K562 (cell line): ENCODE measurements at regions not wholly inside any gene's neighbourhood (a gene's known extent, or its start where the extent isn't known, plus 50 kb on each side); places are given as distances from the start of the nearest gene placed in this dataset.

Experiments
- ATAC-seq: fragments of 200-7000 bp; cut with Tn5 transposase; 3 replicates; pipeline ENCODE4 v1.9.1; 2020; ENCODE audit warnings: moderate library complexity
- BruUV-seq: library from RNA; stranded (reverse); fragments of 400-500 nt; replicated peaks from 2 replicates; lab custom pipeline; 2021; lab: Mats Ljungman, UMichigan
- CTCF ChIA-PET: fragments of 300-600 bp; formaldehyde crosslinking; extraction: SDS; loops from one replicate; lab custom pipeline; 2021; ENCODE audit warnings: low intra/inter-chr PET ratio; lab: Yijun Ruan, JAX
- POLR2A ChIA-PET: fragments of 300-600, 350-650 bp; sonication (Branson Sonifier 250); formaldehyde crosslinking; extraction: SDS; loops from one replicate; lab custom pipeline; 2021; ENCODE audit warnings: antibody characterized with exemption, inconsistent platforms; lab: Yijun Ruan, JAX
- DNase-seq, 4 experiments: peaks; one replicate each; pipeline versions ENCODE4 v3.0.0 to v3.0.0-alpha.2; 2011 to 2018; ENCODE audit warnings: low spot score in 3 of 4, mixed read lengths in 3 of 4; ENCODE audit errors: extremely low read depth in 1 of 4
- FAIRE-seq: peaks from 2 replicates; lab custom pipeline; 2011; peaks lifted over from hg19 to GRCh38; lab: Jason Lieb, UNC
- H2AFZ ChIP-seq: 2 replicates; pipeline ENCODE4 v1.6.0; 2011; ENCODE audit warnings: low read depth, low read length, control low read depth, inconsistent platforms
- H3K27ac ChIP-seq: fragments of 200-600 bp; 3 replicates; pipeline ENCODE4 v1.8.0; 2011; ENCODE audit warnings: low read depth, mild to moderate bottlenecking, control low read depth, inconsistent platforms, low read length, moderate library complexity, mixed read lengths; ENCODE audit errors: extremely low read depth
- H3K27me3 ChIP-seq, 2 experiments: fragments of 300-600 bp in 1 of 2; 2 replicates in 1 of 2; 3 replicates in 1 of 2; pipeline versions ENCODE4 v1.6.0 to v1.8.0; 2011; ENCODE audit warnings: inconsistent platforms in 2 of 2, low read length in 2 of 2, mild to moderate bottlenecking in 1 of 2, mixed read lengths in 1 of 2, moderate library complexity in 1 of 2; ENCODE audit not compliant: control insufficient read depth in 2 of 2, insufficient read depth in 2 of 2
- H3K36me3 ChIP-seq: fragments of 300-600 bp; 3 replicates; pipeline ENCODE4 v1.8.0; 2011; ENCODE audit warnings: mild to moderate bottlenecking, low read length, inconsistent platforms; ENCODE audit not compliant: control insufficient read depth, insufficient read depth
- H3K4me1 ChIP-seq, 2 experiments: fragments of 200-600 bp in 1 of 2; replicated peaks in 1 of 2; 2 replicates in 1 of 2; 3 replicates in 1 of 2; pipeline versions ENCODE4 v1.5.1 to v1.8.0; 2011; ENCODE audit warnings: inconsistent platforms in 2 of 2, low read length in 2 of 2, mild to moderate bottlenecking in 1 of 2, mixed read lengths in 1 of 2, moderate library complexity in 1 of 2; ENCODE audit not compliant: control insufficient read depth in 2 of 2, insufficient read depth in 2 of 2
- H3K4me2 ChIP-seq: 2 replicates; pipeline ENCODE4 v1.6.1; 2011; ENCODE audit warnings: low read length, control low read depth, inconsistent platforms, mixed read lengths; ENCODE audit not compliant: insufficient read depth
- H3K4me3 ChIP-seq: fragments of 200-600 bp; sonication (generic), shearing (Covaris generic); 2 replicates; pipeline ENCODE4 v1.5.1; 2016; ENCODE audit warnings: control low read depth, inconsistent platforms
- H3K79me2 ChIP-seq: fragments of 200-600 bp; 3 replicates; pipeline ENCODE4 v1.8.0; 2011; ENCODE audit warnings: low read length, inconsistent platforms; ENCODE audit not compliant: control insufficient read depth, insufficient read depth
- H3K9ac ChIP-seq, 2 experiments: 2 replicates each; pipeline versions ENCODE4 v1.6.0 to v1.6.1; 2011; ENCODE audit warnings: low read depth in 2 of 2, low read length in 2 of 2, control low read depth in 1 of 2, inconsistent platforms in 1 of 2, mild to moderate bottlenecking in 1 of 2, mixed read lengths in 1 of 2; ENCODE audit not compliant: insufficient read depth in 1 of 2
- H3K9me1 ChIP-seq: one replicate; pipeline ENCODE4 v1.6.0; 2011; ENCODE audit warnings: inconsistent platforms, mild to moderate bottlenecking, low read length, moderate library complexity; ENCODE audit not compliant: control insufficient read depth, insufficient read depth
- H3K9me3 ChIP-seq: replicated peaks from 2 replicates; pipeline ENCODE4 v1.5.1; 2011; ENCODE audit warnings: low read depth, low read length, inconsistent platforms; ENCODE audit not compliant: control insufficient read depth, insufficient read depth
- H4K20me1 ChIP-seq: replicated peaks from 2 replicates; pipeline ENCODE4 v1.6.1; 2011; ENCODE audit warnings: low read length, inconsistent platforms, mixed read lengths; ENCODE audit not compliant: control insufficient read depth, insufficient read depth
- DLX4 ChIP-seq: fragments of 250-450 bp; sonication (Bioruptor Pico); IDR thresholded peaks from 2 replicates; pipeline ENCODE4 v1.6.1; 2021; ENCODE audit warnings: mild to moderate bottlenecking
- E2F4 ChIP-seq: sonication (generic); formaldehyde crosslinking; IDR thresholded peaks from 2 replicates; pipeline ENCODE4 v1.8.0; 2022; ENCODE audit warnings: mild to moderate bottlenecking, low read depth, missing genetic modification reagents
- GABPB1 ChIP-seq: sonication (generic); formaldehyde crosslinking; IDR thresholded peaks from 2 replicates; pipeline ENCODE4 v1.8.0; 2022; ENCODE audit warnings: mild to moderate bottlenecking, missing genetic modification reagents
- HDAC1 ChIP-seq, 2 experiments: fragments of 450-650 bp; IDR thresholded peaks; 2 replicates each; pipeline ENCODE4 v1.6.1; 2016 to 2017; ENCODE audit warnings: inconsistent platforms in 1 of 2, mild to moderate bottlenecking in 1 of 2, moderate library complexity in 1 of 2
- HDGF ChIP-seq: fragments of 450-650 bp; IDR thresholded peaks from 2 replicates; pipeline ENCODE4 v1.6.1; 2016
- NFIC ChIP-seq: fragments of 450-650 bp; IDR thresholded peaks from 2 replicates; pipeline ENCODE4 v1.6.1; 2017; ENCODE audit warnings: mild to moderate bottlenecking, inconsistent platforms
- PHF8 ChIP-seq: fragments of 200-600 bp; sonication (generic); IDR thresholded peaks from 2 replicates; pipeline ENCODE4 v1.6.1; 2012; ENCODE audit warnings: mixed run types, mild to moderate bottlenecking, inconsistent platforms, low read length, moderate library complexity, borderline replicate concordance
- PML ChIP-seq: IDR thresholded peaks from 2 replicates; pipeline ENCODE4 v1.6.1; 2012; ENCODE audit warnings: low read length, inconsistent platforms
- SMAD2 ChIP-seq: fragments of 150-350 bp; IDR thresholded peaks from 2 replicates; pipeline ENCODE4 v1.6.1; 2014; ENCODE audit warnings: low read depth, mild to moderate bottlenecking, low read length
- STAT5A ChIP-seq: IDR thresholded peaks from 2 replicates; pipeline ENCODE4 v1.6.1; 2012; ENCODE audit warnings: low read length, inconsistent platforms, borderline replicate concordance
- TAF1 ChIP-seq: IDR thresholded peaks from 2 replicates; pipeline ENCODE4 v1.6.1; 2011; ENCODE audit warnings: mild to moderate bottlenecking, low read length, moderate library complexity; ENCODE audit not compliant: insufficient read depth, control insufficient read depth, severe bottlenecking; ENCODE audit errors: extremely low read depth
- TCFL5 ChIP-seq: fragments of 250-450 bp; sonication (Bioruptor Pico); conservative IDR thresholded peaks from 2 replicates; pipeline ENCODE4 v1.6.1; 2021; ENCODE audit warnings: mild to moderate bottlenecking, moderate library complexity, matching md5 sums
- ZBTB5 ChIP-seq: fragments of 450-650 bp; IDR thresholded peaks from 2 replicates; pipeline ENCODE4 v1.6.1; 2017; ENCODE audit warnings: antibody characterized with exemption
- WGBS: fragments of 100-300 bp; shearing (Covaris generic); methylation state at CpG from one replicate; pipeline ENCODE4 v1.1.6; 2016; ENCODE audit warnings: low coverage, mixed read lengths; ENCODE audit not compliant: insufficient coverage; ENCODE audit errors: missing lambda C conversion rate; 5-methylcytosine and 5-hydroxymethylcytosine counted together
- in situ Hi-C: fragments of 300-500 bp; cut with MboI; formaldehyde crosslinking; loops from 4 replicates; pipeline ENCODE4 v1.15.0; 2018; ENCODE audit warnings: inconsistent platforms, mixed read lengths
- intact Hi-C: fragments of 100-400 bp; cut with micrococcal nuclease; formaldehyde crosslinking; loops from 2 replicates; pipeline ENCODE4 v1.14.2; 2022

- Histone ChIP-seq H3K9ac (no peak overlapping the region), H3K4me2 (no peak overlapping the region), H3K9me1 (no peaks in the 10 kb centered on the region), H3K27ac (no peak overlapping the region), H3K36me3 (no peaks in the 10 kb centered on the region), H3K79me2 (no peaks in the 10 kb centered on the region), H2AFZ (no peak overlapping the region), H3K4me3 (no peak overlapping the region), H3K9me3 (no peaks in the 10 kb centered on the region), H3K27me3 (peaks cover 0 to 11% of the 10 kb centered on the region in 2 experiments; a peak in 3 of 5 replicates), H3K4me1 (no peaks in the 10 kb centered on the region), H4K20me1 (no peaks in the 10 kb centered on the region; the same call in 1 of the 2 replicates)
- no TSS peak for BruUV-seq
- in situ Hi-C loops (no loop called here), intact Hi-C loops (no loop called here)
- no peak for FAIRE-seq
- TF ChIP-seq NFIC (peak; percentile 52), HDAC1 (IDR thresholded peaks at IDR 0.05) (no peak), PML (no peak)
- 2% methylated on average over 5 of the region's 5 CpGs for WGBS
- DNase-seq, result no peak
- ATAC-seq, result no peak
- POLR2A ChIA-PET, result interaction anchor here (0.7 kb wide), 1 partner anchor 309 kb away, joined by 3 read pairs; no protein-coding TSS in a partner anchor
- CTCF ChIA-PET, result no interaction called here
Measured at GRCh38 chr7:132639983-132640382, 63.7 kb upstream of the PLXNA4 start.

- no peak overlapping the region for H3K4me3 ChIP-seq
- ChIA-PET POLR2A (interaction anchor here (0.7 kb wide), 1 partner anchor 156 kb away, joined by 5 read pairs; no protein-coding TSS in a partner anchor), CTCF (no interaction called here)
- intact Hi-C loops, result no loop called here
- no peaks in the 10 kb centered on the region for H3K79me2 ChIP-seq
- H3K4me1 ChIP-seq, result no peaks in the 10 kb centered on the region
- no peak overlapping the region for H2AFZ ChIP-seq
- H3K27ac ChIP-seq, result no peak overlapping the region
- no peak overlapping the region for H3K4me2 ChIP-seq
- in situ Hi-C loops, result no loop called here
- no TSS peak for BruUV-seq
- WGBS, result 1% methylated on average over 6 of the region's 6 CpGs
- H3K9me3 ChIP-seq, result no peaks in the 10 kb centered on the region
- no peaks in the 10 kb centered on the region; a peak in 1 of 5 replicates for H3K27me3 ChIP-seq
- FAIRE-seq (no peak), ATAC-seq (no peak; the same call in 2 of the 3 replicates), DNase-seq (no peak)
- H4K20me1 ChIP-seq, result no peaks in the 10 kb centered on the region; the same call in 1 of the 2 replicates
- H3K9me1 ChIP-seq, result no peaks in the 10 kb centered on the region
- H3K9ac ChIP-seq, result no peak overlapping the region
- H3K36me3 ChIP-seq, result no peaks in the 10 kb centered on the region
- TF ChIP-seq TAF1 (no peak), TCFL5 (CRISPR knock-in tag) (no peak), DLX4 (CRISPR knock-in tag) (no peak), HDGF (no peak), STAT5A (no peak), SMAD2 (no peak), PHF8 (no peak), ZBTB5 (no peak), GABPB1 (CRISPR knock-in tag) (no peak), E2F4 (CRISPR knock-in tag) (no peak)
Measured at GRCh38 chr7:132638000-132638399, 61.7 kb upstream of the PLXNA4 start.
